ENCODE measurements at regions not wholly inside any gene's neighbourhood (a gene's known extent, or its start where the extent isn't known, plus 50 kb on each side); places are given as distances from the start of the nearest gene placed in this dataset.

DNA sequence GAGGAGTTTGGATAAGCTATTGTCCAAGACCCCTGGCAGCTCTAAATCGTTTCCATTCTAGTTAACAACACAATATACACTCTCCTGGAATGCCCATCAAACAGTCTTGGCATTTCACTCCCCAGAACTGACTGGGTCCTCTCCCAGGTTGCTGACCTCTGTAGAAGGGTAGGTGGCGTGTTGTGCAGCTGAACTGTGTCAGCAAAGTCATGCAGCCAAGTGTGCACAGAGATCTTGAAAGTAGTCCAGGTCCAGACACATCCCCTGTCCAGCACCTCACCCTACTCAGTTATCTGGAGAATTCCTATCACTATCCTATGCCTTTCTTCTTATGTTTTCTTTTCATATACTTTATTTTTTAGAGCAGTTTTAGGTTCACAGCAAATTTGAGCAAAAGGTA, 312.7 kb downstream of the GABRB3 start:
- TF ChIP-seq GATA2 (IDR thresholded peaks at IDR 0.05; ENCODE audit: low read depth, low read length) (no peak), GATA3 (IDR thresholded peaks at IDR 0.05; ENCODE audit: low read depth, low read length) (no peak)

All from SH-SY5Y (cell line).